ENCODE measurements at regions not wholly inside any gene's neighbourhood (a gene's known extent, or its start where the extent isn't known, plus 50 kb on each side); places are given as distances from the start of the nearest gene placed in this dataset.

DNA sequence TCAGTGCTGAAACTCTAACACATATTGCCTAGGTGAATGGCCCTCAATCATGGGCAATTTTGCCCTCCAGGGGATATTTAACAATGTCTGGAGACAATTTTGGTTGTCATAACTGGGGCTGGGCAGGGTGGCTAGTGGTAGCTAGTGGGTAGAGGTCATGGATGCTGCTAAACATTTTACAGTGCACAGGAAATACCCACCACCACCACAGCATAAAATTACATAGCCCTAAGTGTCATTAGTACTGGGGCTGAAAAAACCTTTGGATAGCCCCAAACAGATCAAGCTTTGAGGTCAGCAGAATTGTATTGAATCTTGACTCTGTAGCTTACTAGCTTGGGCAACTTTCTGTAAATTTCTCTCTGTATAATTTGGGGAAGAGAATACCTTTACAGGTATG lies 758.0 kb downstream of the BCL11B start:
- no peak for DNase-seq (ENCODE audit: low read depth)
- TF ChIP-seq, protein P1, sequence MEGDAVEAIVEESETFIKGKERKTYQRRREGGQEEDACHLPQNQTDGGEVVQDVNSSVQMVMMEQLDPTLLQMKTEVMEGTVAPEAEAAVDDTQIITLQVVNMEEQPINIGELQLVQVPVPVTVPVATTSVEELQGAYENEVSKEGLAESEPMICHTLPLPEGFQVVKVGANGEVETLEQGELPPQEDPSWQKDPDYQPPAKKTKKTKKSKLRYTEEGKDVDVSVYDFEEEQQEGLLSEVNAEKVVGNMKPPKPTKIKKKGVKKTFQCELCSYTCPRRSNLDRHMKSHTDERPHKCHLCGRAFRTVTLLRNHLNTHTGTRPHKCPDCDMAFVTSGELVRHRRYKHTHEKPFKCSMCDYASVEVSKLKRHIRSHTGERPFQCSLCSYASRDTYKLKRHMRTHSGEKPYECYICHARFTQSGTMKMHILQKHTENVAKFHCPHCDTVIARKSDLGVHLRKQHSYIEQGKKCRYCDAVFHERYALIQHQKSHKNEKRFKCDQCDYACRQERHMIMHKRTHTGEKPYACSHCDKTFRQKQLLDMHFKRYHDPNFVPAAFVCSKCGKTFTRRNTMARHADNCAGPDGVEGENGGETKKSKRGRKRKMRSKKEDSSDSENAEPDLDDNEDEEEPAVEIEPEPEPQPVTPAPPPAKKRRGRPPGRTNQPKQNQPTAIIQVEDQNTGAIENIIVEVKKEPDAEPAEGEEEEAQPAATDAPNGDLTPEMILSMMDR (conservative IDR thresholded peaks at IDR 0.05; ENCODE audit: low read depth, low read length), result no peak
- H3K4me3 ChIP-seq (ENCODE audit: low read depth, low read length), result no peak overlapping the region

DNA sequence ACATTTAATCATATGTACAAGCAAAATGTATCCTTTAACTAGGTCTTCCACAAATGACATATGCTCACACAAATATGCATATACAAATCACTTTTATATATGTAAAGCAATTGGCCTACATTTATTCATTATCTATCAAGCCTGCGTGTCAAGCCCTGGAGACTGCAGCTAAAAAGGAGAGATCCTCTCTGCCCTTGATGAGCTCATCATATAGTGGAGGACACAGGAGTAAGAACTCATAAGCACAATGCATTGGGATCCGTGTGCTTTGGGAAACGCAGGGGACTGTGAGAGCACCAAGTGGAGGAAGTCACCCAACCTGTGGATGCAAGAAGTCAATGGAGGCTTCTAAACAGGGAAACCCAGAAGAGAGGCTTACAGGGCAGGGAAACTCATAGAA lies 735.7 kb downstream of the BCL11B start:
- H3K4me3 ChIP-seq (ENCODE audit: low read depth, low read length), result no peak overlapping the region
- TF ChIP-seq, protein P1 (conservative IDR thresholded peaks at IDR 0.05; ENCODE audit: low read depth, low read length), result no peak
- DNase-seq (ENCODE audit: low read depth), result no peak

DNA sequence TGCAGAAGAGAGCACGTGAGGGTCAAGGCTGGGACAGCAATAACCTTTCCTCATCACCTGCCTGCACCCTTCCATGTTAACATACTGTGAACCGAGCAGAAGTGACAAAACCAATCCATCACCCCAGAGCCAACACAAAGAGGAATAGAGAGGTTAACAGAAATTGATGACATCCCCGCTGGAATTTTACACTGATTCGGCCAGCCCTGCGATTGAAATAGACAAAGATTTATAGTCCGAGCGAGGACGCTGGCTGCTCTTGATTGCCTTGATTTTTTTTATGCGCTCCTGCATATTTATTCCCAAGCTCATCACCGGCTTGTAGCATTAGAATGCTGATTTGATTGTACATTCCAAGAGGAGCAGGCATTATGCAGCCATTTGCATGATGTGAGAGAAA lies 729.7 kb downstream of the BCL11B start:
- TF ChIP-seq, protein P1 (conservative IDR thresholded peaks at IDR 0.05; ENCODE audit: low read depth, low read length), result no peak
- H3K4me3 ChIP-seq (ENCODE audit: low read depth, low read length), result no peak overlapping the region
- DNase-seq (ENCODE audit: low read depth), result no peak

DNA sequence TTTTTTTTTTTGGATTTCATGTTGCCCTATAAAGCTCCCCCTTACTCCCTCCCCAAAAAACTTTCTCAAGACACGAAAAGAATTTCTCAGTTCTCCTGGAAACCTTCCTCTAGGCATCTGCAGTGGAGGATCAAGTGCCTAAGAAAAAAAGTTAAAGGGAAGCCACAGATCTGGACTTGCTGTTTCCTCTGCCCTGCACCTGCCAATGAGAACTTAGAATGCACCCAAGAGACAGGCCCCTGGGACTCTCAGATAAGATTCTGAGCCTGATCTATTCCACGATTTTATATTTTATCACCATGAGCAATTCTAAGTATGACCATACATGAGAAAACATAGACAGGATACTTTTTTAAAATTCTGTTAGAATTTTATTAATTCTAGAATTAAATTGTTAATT lies 728.9 kb downstream of the BCL11B start:
- TF ChIP-seq, protein P1 (conservative IDR thresholded peaks at IDR 0.05; ENCODE audit: low read depth, low read length), result no peak

DNA sequence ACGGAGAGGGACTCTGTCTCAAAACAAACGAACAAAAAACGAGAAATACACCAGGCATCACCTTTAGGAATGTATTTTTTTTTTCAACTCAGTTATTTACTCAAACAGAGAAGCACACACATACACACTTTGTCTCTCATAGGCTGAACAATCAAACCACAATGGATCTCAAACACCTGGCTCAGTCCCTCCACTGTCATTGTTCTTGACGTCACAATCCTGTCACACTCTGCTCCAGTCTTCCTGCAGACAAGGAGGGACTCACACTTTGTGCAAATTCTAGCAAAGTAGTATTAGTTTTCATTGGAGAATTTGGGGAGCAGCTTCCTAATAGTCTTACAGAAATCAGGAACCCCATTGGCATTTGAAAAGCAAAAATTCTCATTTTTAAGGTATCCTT lies 727.8 kb downstream of the BCL11B start:
- TF ChIP-seq, protein P1 (conservative IDR thresholded peaks at IDR 0.05; ENCODE audit: low read depth, low read length), result no peak
- no peak for DNase-seq (ENCODE audit: low read depth)
- H3K4me3 ChIP-seq (ENCODE audit: low read depth, low read length), result no peak overlapping the region

More for the DNA sequence above, 728.9 kb downstream of the BCL11B start:
- no peak overlapping the region for H3K4me3 ChIP-seq (ENCODE audit: low read depth, low read length)
- DNase-seq (ENCODE audit: low read depth), result no peak

DNA sequence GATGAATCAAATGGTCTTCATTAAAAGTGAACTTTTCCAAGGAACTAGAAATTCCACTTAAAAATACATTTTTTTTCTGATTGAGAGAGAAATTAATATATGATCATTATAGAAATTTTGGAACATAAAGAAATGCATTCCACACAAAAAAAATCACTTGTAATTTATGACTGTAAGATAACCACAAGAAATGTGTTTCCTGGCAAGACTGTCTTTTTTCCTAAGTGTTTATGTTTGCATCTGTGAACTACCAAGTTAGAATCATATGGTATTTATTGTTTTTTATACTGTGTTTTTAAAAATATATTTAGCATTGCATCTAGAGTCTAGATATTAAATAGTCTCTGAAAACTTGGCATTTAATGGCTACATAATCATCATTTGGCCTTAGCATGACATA lies 726.8 kb downstream of the BCL11B start:
- DNase-seq (ENCODE audit: low read depth), result no peak
- TF ChIP-seq, protein P1 (conservative IDR thresholded peaks at IDR 0.05; ENCODE audit: low read depth, low read length), result no peak
- H3K4me3 ChIP-seq (ENCODE audit: low read depth, low read length), result no peak overlapping the region

DNA sequence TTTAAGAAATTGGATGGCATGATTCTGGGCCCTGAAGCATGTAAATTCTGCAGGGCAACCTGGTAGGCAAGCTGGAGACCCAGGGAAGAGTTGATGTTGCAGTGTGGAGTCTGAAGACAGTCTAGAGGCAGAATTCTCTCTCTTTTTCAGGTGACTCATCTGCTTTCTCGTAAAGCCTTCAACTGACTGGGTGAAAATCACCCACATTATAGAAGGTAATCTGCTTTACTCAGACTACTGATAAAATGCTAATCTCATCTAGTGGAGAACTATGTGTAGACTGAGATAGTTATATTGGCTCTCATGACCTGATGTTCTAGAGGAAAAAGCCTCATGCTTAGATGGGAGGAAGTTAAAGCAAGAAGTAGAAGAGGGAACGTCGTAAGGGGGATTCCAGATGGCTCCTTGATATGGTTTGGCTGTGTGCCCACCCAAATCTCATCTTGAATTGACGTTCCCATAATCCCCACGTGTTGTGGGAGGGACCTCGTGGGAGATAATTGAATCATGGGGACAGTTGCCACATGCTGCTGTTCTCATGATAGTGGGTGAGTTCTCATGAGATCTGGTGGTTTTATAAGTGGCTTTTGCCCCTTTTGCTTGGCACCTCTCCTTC lies 723.8 kb downstream of the BCL11B start:
- DNase-seq (ENCODE audit: low read depth), result no peak
- no peak overlapping the region for H3K4me3 ChIP-seq (ENCODE audit: low read depth, low read length)
- TF ChIP-seq, protein P1 (conservative IDR thresholded peaks at IDR 0.05; ENCODE audit: low read depth, low read length), result no peak

Measured in epithelial cell of proximal tubule (primary cell).